Endothelial cell (in vitro differentiated cells): ENCODE measurements at regions not wholly inside any gene's neighbourhood (a gene's known extent, or its start where the extent isn't known, plus 50 kb on each side); places are given as distances from the start of the nearest gene placed in this dataset.

ENCODE experiments used
- DNase-seq: peaks from one replicate; pipeline ENCODE4 v3.0.0; 2021; ENCODE audit warnings: low spot score
- H3K27ac Mint-ChIP-seq: one replicate; pipeline ENCODE4 v1.8.0; 2021; ENCODE audit warnings: mixed read lengths, inconsistent platforms; ENCODE audit not compliant: unreplicated experiment
- H3K27me3 Mint-ChIP-seq: one replicate; pipeline ENCODE4 v1.8.0; 2021; ENCODE audit warnings: mild to moderate bottlenecking, moderate library complexity, mixed read lengths, inconsistent platforms; ENCODE audit not compliant: unreplicated experiment
- H3K36me3 Mint-ChIP-seq: one replicate; pipeline ENCODE4 v1.8.0; 2021; ENCODE audit warnings: mild to moderate bottlenecking, low read depth, mixed read lengths, inconsistent platforms; ENCODE audit not compliant: unreplicated experiment
- H3K4me1 Mint-ChIP-seq: one replicate; pipeline ENCODE4 v1.8.0; 2021; ENCODE audit warnings: mild to moderate bottlenecking, mixed read lengths, inconsistent platforms; ENCODE audit not compliant: unreplicated experiment
- H3K4me3 Mint-ChIP-seq: one replicate; pipeline ENCODE4 v1.8.0; 2021; ENCODE audit warnings: mild to moderate bottlenecking, mixed read lengths, inconsistent platforms; ENCODE audit not compliant: unreplicated experiment
- H3K9me3 Mint-ChIP-seq: one replicate; pipeline ENCODE4 v1.8.0; 2021; ENCODE audit warnings: mixed read lengths, inconsistent platforms; ENCODE audit not compliant: unreplicated experiment
- TF ChIP-seq, protein P1 (sequence below): fragments of 200-600 bp; sonication (generic); IDR thresholded peaks from one replicate; pipeline ENCODE4 v1.5.0; 2021; ENCODE audit warnings: antibody characterized with exemption; ENCODE audit not compliant: unreplicated experiment

DNA sequence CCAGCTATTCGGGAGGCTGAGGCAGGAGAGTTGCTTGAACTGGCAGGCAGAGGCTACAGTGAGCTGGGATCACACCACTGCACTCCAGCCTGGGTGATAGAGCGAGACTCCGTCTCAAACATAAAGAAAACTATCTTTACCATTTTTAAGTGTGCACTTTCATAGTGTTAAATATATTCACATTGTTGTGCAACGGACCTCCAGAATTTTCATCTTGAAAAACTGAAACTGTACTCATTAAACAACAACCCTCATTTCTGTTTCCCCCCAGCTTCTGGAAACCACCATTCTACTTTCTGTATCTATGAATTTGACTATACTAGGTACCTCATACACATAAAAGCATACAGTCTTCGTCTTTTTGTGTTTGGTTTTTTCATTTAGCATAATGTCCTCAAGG, 375.1 kb downstream of the SHQ1 start:
- Mint-ChIP-seq H3K27ac (no peak overlapping the region), H3K4me3 (no peak overlapping the region), H3K4me1 (no peaks in the 10 kb centered on the region), H3K36me3 (no peaks in the 10 kb centered on the region), H3K9me3 (no peaks in the 10 kb centered on the region), H3K27me3 (no peaks in the 10 kb centered on the region)
- DNase-seq, result no peak
- TF ChIP-seq, protein P1, sequence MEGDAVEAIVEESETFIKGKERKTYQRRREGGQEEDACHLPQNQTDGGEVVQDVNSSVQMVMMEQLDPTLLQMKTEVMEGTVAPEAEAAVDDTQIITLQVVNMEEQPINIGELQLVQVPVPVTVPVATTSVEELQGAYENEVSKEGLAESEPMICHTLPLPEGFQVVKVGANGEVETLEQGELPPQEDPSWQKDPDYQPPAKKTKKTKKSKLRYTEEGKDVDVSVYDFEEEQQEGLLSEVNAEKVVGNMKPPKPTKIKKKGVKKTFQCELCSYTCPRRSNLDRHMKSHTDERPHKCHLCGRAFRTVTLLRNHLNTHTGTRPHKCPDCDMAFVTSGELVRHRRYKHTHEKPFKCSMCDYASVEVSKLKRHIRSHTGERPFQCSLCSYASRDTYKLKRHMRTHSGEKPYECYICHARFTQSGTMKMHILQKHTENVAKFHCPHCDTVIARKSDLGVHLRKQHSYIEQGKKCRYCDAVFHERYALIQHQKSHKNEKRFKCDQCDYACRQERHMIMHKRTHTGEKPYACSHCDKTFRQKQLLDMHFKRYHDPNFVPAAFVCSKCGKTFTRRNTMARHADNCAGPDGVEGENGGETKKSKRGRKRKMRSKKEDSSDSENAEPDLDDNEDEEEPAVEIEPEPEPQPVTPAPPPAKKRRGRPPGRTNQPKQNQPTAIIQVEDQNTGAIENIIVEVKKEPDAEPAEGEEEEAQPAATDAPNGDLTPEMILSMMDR, result no peak

DNA sequence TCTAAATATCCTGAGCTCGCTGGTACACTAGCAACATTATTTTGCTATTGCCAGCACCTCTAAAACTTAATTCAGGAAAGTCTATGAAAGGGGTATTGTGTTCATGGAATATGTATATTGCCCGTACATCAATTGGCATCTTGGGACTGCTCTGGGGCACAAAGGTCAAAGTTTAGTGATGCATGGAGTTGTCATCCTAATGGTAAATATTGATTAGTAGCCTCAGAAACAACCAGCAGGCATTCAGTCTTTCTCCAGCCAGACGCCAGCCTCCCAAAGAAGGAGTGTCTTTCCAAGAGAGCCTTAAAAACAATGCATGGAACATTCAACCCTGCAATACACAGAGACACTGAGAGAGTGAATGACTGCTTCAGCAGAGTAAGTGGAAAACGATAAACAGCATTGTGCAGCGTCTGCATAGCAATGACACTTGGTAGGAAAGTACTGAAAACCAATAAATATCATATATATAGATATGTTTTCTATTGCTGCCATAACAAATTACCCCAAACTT, 377.3 kb downstream of the SHQ1 start:
- Mint-ChIP-seq H3K27ac (no peak overlapping the region), H3K9me3 (no peaks in the 10 kb centered on the region), H3K36me3 (no peaks in the 10 kb centered on the region), H3K4me3 (no peak overlapping the region), H3K27me3 (no peaks in the 10 kb centered on the region), H3K4me1 (no peaks in the 10 kb centered on the region)
- TF ChIP-seq, protein P1, result no peak
- DNase-seq, result no peak

DNA sequence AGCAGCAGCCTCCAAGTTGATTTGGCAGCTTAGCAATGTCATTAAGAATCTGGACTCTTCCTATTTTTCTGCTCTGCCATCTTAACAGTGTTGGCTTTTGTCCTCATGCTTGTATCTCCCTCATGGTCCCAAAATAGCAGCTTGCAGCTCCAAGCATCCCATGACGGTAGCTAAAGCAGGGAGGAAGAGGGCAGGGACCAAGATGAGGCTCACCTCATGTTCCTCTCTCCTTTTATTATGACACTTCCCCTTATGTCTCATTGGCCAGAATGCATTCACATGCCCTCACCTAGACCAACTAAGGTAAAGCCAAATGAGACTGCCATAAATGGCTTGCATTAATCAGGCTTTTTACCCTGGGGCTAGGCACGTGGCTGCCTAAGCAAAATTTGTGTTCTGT, 382.4 kb downstream of the SHQ1 start:
- TF ChIP-seq, protein P1, result no peak
- Mint-ChIP-seq H3K9me3 (no peaks in the 10 kb centered on the region), H3K36me3 (no peaks in the 10 kb centered on the region), H3K27ac (no peak overlapping the region), H3K4me1 (peaks cover 17% of the 10 kb centered on the region), H3K27me3 (peaks cover 4% of the 10 kb centered on the region), H3K4me3 (no peak overlapping the region)
- no peak for DNase-seq

DNA sequence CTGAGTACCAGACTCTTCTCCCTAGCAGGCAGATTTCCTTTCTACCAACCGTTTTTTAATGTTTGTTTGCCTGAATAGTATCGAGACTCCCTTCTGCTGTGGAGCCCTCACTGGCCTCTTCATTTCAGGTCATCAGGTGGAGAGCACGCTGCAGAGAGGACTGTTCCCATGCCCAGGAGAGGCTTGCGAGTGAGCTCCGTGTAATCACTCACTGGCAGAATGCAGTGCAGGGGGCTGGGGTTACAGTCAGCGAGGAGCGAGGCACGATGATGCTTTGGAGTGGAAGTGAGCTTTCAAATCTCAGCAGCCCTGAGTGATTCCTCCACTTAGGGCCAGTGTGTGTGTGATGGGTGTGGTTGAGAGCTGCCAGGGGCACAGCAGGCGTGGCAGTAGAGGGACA, 385.2 kb downstream of the SHQ1 start:
- Mint-ChIP-seq H3K27ac (no peak overlapping the region), H3K36me3 (no peaks in the 10 kb centered on the region), H3K4me1 (peaks cover 22% of the 10 kb centered on the region), H3K9me3 (no peaks in the 10 kb centered on the region), H3K4me3 (no peak overlapping the region), H3K27me3 (peaks cover 6% of the 10 kb centered on the region)
- TF ChIP-seq, protein P1, result no peak
- DNase-seq, result no peak

DNA sequence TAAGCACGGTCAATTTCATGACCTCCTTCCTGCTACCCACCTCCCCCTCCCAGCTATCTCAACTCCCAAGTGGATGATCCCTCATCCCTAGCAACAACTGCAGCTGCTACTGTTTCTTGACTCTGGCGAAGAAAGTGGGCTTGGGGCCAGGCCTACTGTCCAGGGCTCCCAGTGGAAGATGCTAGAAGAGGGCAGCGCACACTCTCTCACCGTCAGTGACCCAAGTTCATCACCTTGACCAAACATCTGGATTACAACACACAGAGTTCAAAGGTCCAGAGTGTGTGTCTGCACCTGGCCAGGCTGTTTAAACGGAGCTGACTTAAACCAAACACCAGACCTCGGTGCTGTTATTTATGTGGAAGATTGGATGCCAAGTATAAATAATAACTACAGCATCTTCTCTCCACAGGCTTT, 385.6 kb downstream of the SHQ1 start:
- TF ChIP-seq, protein P1, result no peak
- H3K4me3 Mint-ChIP-seq, result no peak overlapping the region
- H3K27me3 Mint-ChIP-seq, result peaks cover 6% of the 10 kb centered on the region
- peaks cover 22% of the 10 kb centered on the region for H3K4me1 Mint-ChIP-seq
- DNase-seq, result no peak
- no peaks in the 10 kb centered on the region for H3K9me3 Mint-ChIP-seq
- H3K36me3 Mint-ChIP-seq, result no peaks in the 10 kb centered on the region
- no peak overlapping the region for H3K27ac Mint-ChIP-seq
